ENCODE measurements at regions not wholly inside any gene's neighbourhood (a gene's known extent, or its start where the extent isn't known, plus 50 kb on each side); places are given as distances from the start of the nearest gene placed in this dataset.
"Not testable (repeated sequence)": the region's sequence is repeated elsewhere in the genome, so short reads cannot be mapped to it uniquely, and the experiment has no call there.

DNA sequence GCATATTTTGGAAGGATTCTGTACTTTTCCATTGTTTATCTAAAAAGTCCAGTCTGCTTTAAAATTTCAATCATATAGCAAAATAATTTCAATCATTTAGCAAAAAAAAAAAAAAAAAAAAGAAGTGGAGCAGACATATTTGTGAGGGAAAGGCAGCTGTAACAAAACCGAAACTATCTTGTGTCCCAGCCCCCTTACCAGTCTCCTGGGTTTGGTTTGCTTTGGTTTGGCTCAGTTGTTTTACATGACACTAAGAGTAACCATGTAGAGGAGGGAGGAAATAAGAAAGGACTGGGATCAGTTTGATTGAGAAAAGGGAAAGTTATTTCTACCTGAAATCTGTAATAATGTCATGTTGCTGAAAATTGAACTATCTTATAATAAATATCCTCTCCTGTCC lies 158.8 kb upstream of the GADL1 start:
- no peak for FAIRE-seq

DNA sequence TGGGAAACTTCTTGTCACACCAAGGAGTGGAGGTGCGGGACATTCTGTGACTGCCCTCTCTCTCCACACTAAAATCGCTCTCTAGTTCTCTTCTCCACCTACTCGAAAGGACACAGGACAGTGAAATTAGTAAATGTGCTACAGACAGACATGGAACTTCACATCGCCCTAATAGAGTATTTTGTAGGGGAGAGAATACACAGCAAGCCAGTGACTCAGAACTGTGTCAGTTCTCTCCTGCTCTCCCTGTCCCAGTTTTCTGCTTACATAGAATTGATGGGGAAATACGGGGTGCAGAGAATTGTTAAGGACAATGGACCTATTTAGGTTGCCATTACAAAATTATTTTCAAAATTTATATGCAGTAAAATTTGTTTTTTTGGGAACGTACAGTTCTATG lies 159.6 kb upstream of the GADL1 start:
- FAIRE-seq, result no peak

GRCh38 chr3:31055757-31056156 lies 161.3 kb upstream of the GADL1 start:
- FAIRE-seq, result no peak

GRCh38 chr3:31057891-31058290 lies 163.4 kb upstream of the GADL1 start:
- FAIRE-seq, result no peak

- FAIRE-seq, result no peak
Measured at GRCh38 chr3:31064021-31064420, 169.6 kb upstream of the GADL1 start.

GRCh38 chr3:31065765-31066164 lies 171.3 kb upstream of the GADL1 start:
- no peak for FAIRE-seq

DNA sequence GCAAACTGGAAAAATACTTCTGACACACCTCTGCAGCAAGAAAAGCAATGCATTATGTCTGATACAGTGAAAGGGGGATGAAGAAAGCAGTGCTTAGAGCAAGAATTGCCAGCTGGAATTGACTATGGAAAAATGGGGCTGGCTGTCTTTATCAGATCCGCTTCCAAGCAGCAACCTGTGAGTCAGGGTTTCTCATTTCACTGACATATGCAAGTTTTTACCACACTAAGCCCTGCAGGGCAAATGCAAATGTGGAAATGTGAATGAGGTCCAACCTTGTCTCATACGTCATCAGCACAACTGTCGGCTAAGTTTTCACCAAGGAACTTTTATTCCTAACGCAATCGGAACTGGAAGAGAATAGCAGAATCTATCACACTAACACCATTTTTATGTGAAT lies 172.5 kb upstream of the GADL1 start:
- no peak for FAIRE-seq

DNA sequence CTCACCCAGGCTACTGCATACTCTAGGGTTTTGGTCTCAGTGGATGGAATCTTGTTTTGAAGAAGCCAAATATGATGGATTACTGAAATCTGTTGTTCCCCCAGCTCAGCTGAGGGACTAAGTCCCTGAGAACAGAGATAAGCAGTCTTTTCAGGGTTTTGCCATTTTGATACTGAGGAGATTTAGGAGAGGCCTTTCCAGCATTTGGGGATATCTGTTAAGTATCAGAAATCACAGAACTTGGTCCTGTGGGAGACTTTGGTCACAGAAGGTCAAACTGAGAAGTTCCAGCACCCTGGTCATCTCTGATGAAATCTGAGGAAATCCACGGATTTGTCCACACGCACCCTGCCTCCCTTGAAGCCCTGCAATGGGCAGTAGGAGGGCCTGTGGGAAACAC lies 181.0 kb upstream of the GADL1 start:
- no peak for FAIRE-seq

- FAIRE-seq, result no peak
Measured at GRCh38 chr3:31075876-31076275, 181.4 kb upstream of the GADL1 start.

GRCh38 chr3:31077021-31077601 lies 182.7 kb upstream of the GADL1 start:
- FAIRE-seq, result no peak

- FAIRE-seq, result no peak
Measured at GRCh38 chr3:31077826-31078225, 183.4 kb upstream of the GADL1 start.

GRCh38 chr3:31079689-31080088 lies 185.2 kb upstream of the GADL1 start:
- no peak for FAIRE-seq

DNA sequence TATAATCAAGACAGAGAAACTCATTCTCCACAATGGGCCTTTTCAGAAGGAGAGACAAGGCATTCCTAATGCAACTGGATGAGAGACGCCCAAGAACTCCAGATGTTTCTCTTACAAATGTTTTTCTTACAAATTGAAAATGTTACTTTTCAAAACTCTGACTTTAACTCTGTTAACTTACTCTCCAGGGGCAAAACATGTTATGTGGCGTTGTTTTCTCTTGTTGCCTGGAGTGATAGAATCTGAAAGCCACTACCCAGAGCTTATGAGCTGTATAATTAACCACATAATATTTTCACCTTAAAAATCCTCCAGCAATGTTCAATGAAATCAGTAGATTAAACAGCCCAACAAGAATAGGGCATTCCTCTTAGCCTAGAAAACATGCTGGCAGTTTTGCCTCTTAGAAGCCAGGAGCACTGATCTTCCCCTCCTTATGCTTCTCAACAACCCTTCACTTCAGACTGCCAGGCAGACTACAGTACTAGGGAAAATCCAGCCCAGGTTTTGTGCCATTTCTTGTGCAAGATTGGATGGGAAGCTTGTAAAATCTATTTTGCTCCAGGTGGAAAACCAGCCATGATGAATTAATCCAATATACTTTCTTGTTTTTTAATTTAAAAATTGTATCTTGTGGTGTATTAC lies 186.7 kb upstream of the GADL1 start:
- FAIRE-seq, result no peak

DNA sequence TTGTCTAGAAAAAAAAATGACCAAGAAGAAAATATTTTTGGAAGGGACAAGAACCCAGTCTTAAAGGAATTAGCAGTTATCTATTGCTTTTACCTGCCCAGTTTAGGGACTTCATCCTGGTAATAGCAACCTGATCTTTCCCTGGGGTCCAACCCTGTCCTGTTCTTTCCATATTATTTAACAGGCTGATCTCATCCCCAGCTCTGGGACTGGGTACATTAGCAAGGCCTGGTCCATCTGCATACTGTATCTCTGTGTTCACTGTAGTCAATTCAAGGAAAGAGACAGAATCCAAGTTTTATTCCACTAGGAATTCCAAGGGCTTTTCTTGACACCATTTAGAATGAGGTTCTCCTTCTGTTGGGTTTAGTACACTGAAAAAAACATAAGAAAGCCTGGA lies 191.7 kb upstream of the GADL1 start:
- FAIRE-seq, result no peak

GRCh38 chr3:31086698-31087097 lies 192.2 kb upstream of the GADL1 start:
- no peak for FAIRE-seq

DNA sequence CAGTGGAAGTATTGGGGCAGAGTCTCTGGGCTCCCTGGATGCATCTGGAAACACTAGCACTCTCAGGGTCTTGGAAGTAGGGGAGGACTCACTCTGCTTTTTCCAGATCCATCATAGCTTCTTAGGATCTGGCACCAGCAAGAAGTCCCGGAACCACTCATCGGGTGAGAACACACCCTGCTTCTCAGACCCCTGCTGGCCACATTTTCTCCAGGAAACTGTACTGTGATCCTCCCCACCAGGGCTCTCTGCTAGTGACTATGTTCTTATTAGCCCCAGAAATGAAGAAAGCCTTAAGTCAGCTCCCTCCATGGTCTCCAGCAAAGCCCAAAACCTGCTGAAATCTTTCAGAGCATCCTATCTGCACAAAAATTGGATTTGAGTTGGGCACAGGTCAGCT lies 197.3 kb upstream of the GADL1 start:
- FAIRE-seq, result no peak

DNA sequence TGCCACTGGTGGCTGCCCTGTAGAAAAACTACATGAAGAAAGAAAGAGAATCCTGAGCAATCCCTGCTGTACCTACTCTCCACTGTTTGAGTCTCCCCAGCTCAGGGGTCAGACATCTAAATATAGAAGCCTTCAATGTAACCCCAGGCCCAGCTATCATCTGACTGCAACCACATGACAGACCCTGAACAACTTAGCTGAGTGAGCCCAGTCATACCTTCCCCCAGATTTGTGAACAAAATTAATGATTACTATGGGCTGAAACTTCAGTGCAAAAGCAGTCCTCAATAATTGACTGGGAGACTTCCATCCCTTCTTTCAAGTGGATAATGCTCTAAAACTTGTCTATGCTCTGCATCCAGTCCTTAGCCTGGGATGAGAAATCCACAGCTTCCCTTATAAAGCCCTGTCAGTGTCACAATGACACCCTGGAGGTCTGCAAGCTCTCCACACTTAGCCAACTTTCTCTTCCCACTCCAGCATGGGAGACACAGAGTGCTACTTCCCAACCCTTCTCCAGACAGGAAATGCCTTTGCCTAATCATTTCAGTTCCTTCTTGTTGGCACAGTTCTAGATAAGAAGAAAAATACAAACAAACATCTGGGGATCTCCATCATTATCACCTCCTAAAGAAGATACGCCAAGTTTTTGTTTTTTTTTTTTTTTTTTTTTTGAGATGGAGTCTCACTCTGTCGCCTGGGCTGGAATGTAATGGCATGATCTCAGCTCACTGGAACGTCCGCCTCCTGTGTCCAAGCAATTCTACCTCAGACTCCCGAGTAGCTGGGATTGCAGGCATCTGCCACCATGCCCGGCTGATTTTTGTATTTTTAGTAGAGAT lies 198.5 kb upstream of the GADL1 start:
- FAIRE-seq, result no peak

- FAIRE-seq, result no peak
Measured at GRCh38 chr3:31093606-31094005, 199.1 kb upstream of the GADL1 start.

DNA sequence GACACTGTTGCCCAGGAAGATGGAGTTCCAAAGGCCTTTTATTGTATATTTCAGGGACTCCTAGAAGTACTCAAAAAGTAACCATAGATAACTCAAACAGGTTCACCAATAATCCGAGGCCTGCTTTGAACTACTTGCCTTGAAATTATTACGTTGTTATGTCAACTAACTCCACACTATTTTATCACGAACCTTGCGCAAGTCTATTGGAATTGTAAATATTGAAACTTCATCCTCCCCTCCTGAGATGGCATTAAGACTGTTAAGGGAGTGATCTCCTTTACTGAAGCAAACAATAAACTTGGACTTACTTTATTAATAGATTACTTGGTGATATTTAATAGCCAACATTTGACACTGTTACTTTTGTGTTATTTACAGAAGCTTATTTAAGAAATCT lies 199.6 kb upstream of the GADL1 start:
- FAIRE-seq, result no peak

DNA sequence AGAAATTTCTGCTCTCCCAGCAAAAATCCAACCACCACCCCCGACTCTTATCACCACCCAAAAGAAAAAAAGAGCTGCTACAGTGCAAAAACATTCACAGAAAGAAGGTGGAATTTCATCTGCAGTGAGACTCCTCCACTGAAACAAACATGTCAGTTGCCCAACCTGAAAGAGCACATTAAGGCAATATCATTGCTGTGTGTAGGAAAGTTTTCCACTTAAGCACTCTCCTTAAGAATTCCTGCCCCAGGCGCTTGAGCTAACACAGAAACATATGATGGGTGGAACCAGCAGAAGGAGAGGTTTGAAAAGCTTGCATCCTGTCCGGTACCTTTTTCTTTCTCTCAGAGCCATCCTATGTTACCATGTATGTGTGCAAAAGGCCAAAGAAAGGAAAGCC lies 200.8 kb upstream of the GADL1 start:
- FAIRE-seq, result no peak

GRCh38 chr3:31096661-31097395 lies 202.4 kb upstream of the GADL1 start:
- FAIRE-seq, result no peak

DNA sequence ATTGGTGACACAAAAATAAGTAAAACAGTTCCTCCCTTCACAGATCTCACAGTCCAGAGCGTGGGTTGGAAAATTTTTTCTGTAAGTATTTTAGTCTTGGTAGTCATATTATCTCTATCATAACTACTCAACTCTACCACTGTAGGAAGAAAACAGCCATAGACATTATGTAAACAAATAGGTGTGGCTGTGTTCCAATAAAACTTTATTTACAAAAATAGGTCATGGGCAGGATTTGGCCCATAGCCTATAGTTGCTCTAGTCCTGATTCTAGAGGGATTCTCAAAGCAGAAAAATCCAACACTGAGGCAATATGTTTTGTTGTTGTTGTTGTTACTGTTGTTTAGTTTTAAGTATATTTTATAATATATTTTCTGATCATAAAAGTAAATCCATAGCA lies 206.1 kb upstream of the GADL1 start:
- no peak for FAIRE-seq

DNA sequence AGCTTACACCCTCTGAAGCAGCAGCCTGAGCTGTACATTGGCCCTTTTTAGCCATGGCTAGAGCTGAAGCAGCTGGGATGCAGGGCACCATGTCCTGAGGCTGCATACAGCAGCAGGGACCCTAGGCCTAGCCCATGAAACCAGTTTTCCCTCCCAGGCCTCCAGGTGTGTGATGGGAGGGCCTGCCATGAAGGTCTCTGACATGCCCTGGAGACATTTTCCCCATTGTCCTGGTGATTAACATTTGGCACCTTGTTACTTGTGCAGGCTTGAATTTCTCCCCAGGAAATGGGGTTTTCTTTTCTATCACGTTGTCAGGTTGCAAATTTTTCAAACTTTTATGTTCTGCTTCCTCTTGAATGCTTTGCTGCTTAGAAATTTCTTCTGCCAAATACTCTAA lies 206.8 kb upstream of the GADL1 start:
- FAIRE-seq, result not testable (repeated sequence)

All from colon (tissue), 2 donors.